Calu3 (cell line): ENCODE measurements at regions not wholly inside any gene's neighbourhood (a gene's known extent, or its start where the extent isn't known, plus 50 kb on each side); places are given as distances from the start of the nearest gene placed in this dataset.

Source experiments
- BruUV-seq: library from RNA; stranded (reverse); fragments of 400-500 nt; replicated peaks from 2 replicates; lab custom pipeline; 2021; lab: Mats Ljungman, UMichigan
- CTCF ChIA-PET: fragments of 300-600 bp; sonication (Branson Sonifier 250); formaldehyde crosslinking; loops from one replicate; lab custom pipeline; 2022; ENCODE audit warnings: antibody characterized with exemption; lab: Charles Lee
- DNase-seq: peaks from one replicate; pipeline ENCODE4 v3.0.0; 2022
- H3K27ac Mint-ChIP-seq: one replicate; pipeline ENCODE4 v1.8.0; 2022; ENCODE audit warnings: mixed read lengths; ENCODE audit not compliant: unreplicated experiment
- H3K27me3 Mint-ChIP-seq: one replicate; pipeline ENCODE4 v1.8.0; 2022; ENCODE audit warnings: mixed read lengths; ENCODE audit not compliant: unreplicated experiment
- H3K36me3 Mint-ChIP-seq: one replicate; pipeline ENCODE4 v1.8.0; 2022; ENCODE audit warnings: mild to moderate bottlenecking, moderate library complexity, mixed read lengths; ENCODE audit not compliant: insufficient read depth, unreplicated experiment
- H3K4me1 Mint-ChIP-seq: one replicate; pipeline ENCODE4 v1.8.0; 2022; ENCODE audit warnings: mild to moderate bottlenecking, low read depth, mixed read lengths; ENCODE audit not compliant: unreplicated experiment
- H3K4me3 Mint-ChIP-seq: one replicate; pipeline ENCODE4 v1.8.0; 2022; ENCODE audit warnings: mild to moderate bottlenecking, low read depth, moderate library complexity, mixed read lengths; ENCODE audit not compliant: unreplicated experiment
- H3K9me3 Mint-ChIP-seq: one replicate; pipeline ENCODE4 v1.8.0; 2022; ENCODE audit warnings: low read depth, mixed read lengths; ENCODE audit not compliant: unreplicated experiment
- CTCF ChIP-seq: fragments of 200-600 bp; IDR thresholded peaks from one replicate; pipeline ENCODE4 v1.8.0; 2022; ENCODE audit warnings: antibody characterized with exemption; ENCODE audit not compliant: unreplicated experiment
- intact Hi-C: fragments of 100-400 bp; cut with micrococcal nuclease; formaldehyde crosslinking; loops from one replicate; pipeline ENCODE4 v1.10.0; 2022; ENCODE audit not compliant: unreplicated experiment

- CTCF ChIA-PET, result no interaction called here
- no peak for TF ChIP-seq CTCF
- no peaks in the 10 kb centered on the region for H3K36me3 Mint-ChIP-seq
- intact Hi-C loops, result no loop called here
- no TSS peak for BruUV-seq
- H3K4me1 Mint-ChIP-seq, result peaks cover 8% of the 10 kb centered on the region
- H3K9me3 Mint-ChIP-seq, result peaks cover 3% of the 10 kb centered on the region
- H3K4me3 Mint-ChIP-seq, result no peak overlapping the region
- no peak overlapping the region for H3K27ac Mint-ChIP-seq
- DNase-seq, result no peak
- no peaks in the 10 kb centered on the region for H3K27me3 Mint-ChIP-seq
Measured at GRCh38 chr7:81857385-81857784, 87.5 kb upstream of the HGF start.

- TF ChIP-seq CTCF, result no peak
- Mint-ChIP-seq H3K9me3 (peaks cover 3% of the 10 kb centered on the region), H3K27me3 (no peaks in the 10 kb centered on the region), H3K4me1 (peaks cover 8% of the 10 kb centered on the region), H3K4me3 (no peak overlapping the region), H3K27ac (no peak overlapping the region), H3K36me3 (no peaks in the 10 kb centered on the region)
- intact Hi-C loops, result no loop called here
- DNase-seq, result no peak
- CTCF ChIA-PET, result interaction anchor here (0.6 kb wide), 1 partner anchor 223 kb away, joined by 3 read pairs; no protein-coding TSS in a partner anchor
- no TSS peak for BruUV-seq
Measured at GRCh38 chr7:81854518-81854917, 84.7 kb upstream of the HGF start.

GRCh38 chr7:81852701-81853100 lies 82.9 kb upstream of the HGF start:
- no peak for DNase-seq
- no TSS peak for BruUV-seq
- no peak for TF ChIP-seq CTCF
- CTCF ChIA-PET, result no interaction called here
- intact Hi-C loops, result no loop called here
- no peaks in the 10 kb centered on the region for H3K4me1 Mint-ChIP-seq
- H3K27ac Mint-ChIP-seq, result no peak overlapping the region
- no peaks in the 10 kb centered on the region for H3K27me3 Mint-ChIP-seq
- H3K36me3 Mint-ChIP-seq, result no peaks in the 10 kb centered on the region
- H3K4me3 Mint-ChIP-seq, result no peak overlapping the region
- H3K9me3 Mint-ChIP-seq, result no peaks in the 10 kb centered on the region

GRCh38 chr7:81851413-81851812 lies 81.6 kb upstream of the HGF start:
- no TSS peak for BruUV-seq
- DNase-seq, result no peak
- CTCF ChIA-PET, result no interaction called here
- Mint-ChIP-seq H3K4me1 (no peaks in the 10 kb centered on the region), H3K27me3 (no peaks in the 10 kb centered on the region), H3K4me3 (no peak overlapping the region), H3K9me3 (no peaks in the 10 kb centered on the region), H3K27ac (no peak overlapping the region), H3K36me3 (no peaks in the 10 kb centered on the region)
- no peak for TF ChIP-seq CTCF
- intact Hi-C loops, result no loop called here

GRCh38 chr7:81846398-81846797 lies 76.6 kb upstream of the HGF start:
- intact Hi-C loops, result no loop called here
- Mint-ChIP-seq H3K36me3 (no peaks in the 10 kb centered on the region), H3K4me1 (no peaks in the 10 kb centered on the region), H3K9me3 (no peaks in the 10 kb centered on the region), H3K4me3 (no peak overlapping the region), H3K27me3 (no peaks in the 10 kb centered on the region), H3K27ac (no peak overlapping the region)
- TF ChIP-seq CTCF, result no peak
- CTCF ChIA-PET, result no interaction called here
- BruUV-seq, result no TSS peak
- no peak for DNase-seq
